Adipocyte (in vitro differentiated cells): ENCODE measurements at regions not wholly inside any gene's neighbourhood (a gene's known extent, or its start where the extent isn't known, plus 50 kb on each side); places are given as distances from the start of the nearest gene placed in this dataset.
A peak's percentile ranks its signal among the peaks of the same experiment; 100 is the strongest.

Experiments used
- DNase-seq: peaks from one replicate; pipeline ENCODE4 v3.0.0-alpha.2; 2015; ENCODE audit warnings: low read depth
- H3K27me3 ChIP-seq: replicated peaks from 2 replicates; pipeline ENCODE4 v1.7.0; 2013; ENCODE audit warnings: mild to moderate bottlenecking, low read length, moderate library complexity; ENCODE audit not compliant: control insufficient read depth, insufficient read depth
- H3K36me3 ChIP-seq: 2 replicates; pipeline ENCODE4 v1.7.0; 2013; ENCODE audit warnings: low read length, mild to moderate bottlenecking, moderate library complexity; ENCODE audit not compliant: control insufficient read depth, insufficient read depth, severe bottlenecking
- H3K4me1 ChIP-seq: 2 replicates; pipeline ENCODE4 v1.7.0; 2013; ENCODE audit warnings: mild to moderate bottlenecking, low read length, moderate library complexity; ENCODE audit not compliant: control insufficient read depth, insufficient read depth
- H3K4me3 ChIP-seq: 2 replicates; pipeline ENCODE4 v1.7.0; 2013; ENCODE audit warnings: mild to moderate bottlenecking, low read length, moderate library complexity
- H3K9ac ChIP-seq: 2 replicates; pipeline ENCODE4 v1.7.0; 2013; ENCODE audit warnings: mild to moderate bottlenecking, low read length, moderate library complexity
- H3K9me3 ChIP-seq: 2 replicates; pipeline ENCODE4 v1.7.0; 2013; ENCODE audit warnings: mild to moderate bottlenecking, low read length, moderate library complexity; ENCODE audit not compliant: control insufficient read depth

- peaks cover 8% of the 10 kb centered on the region for H3K9me3 ChIP-seq
- H3K4me1 ChIP-seq, result peaks cover 12% of the 10 kb centered on the region
- no peak overlapping the region for H3K4me3 ChIP-seq
- DNase-seq, result no peak
- no peaks in the 10 kb centered on the region for H3K36me3 ChIP-seq
- H3K9ac ChIP-seq, result no peak overlapping the region
- no peaks in the 10 kb centered on the region for H3K27me3 ChIP-seq
These were observed 209.0 kb downstream of the LTN1 start for GRCh38 chr21:28783641-28784185.

GRCh38 chr21:28781602-28782276 is 210.9 kb downstream of the LTN1 start:
- Histone ChIP-seq H3K36me3 (no peaks in the 10 kb centered on the region), H3K27me3 (no peaks in the 10 kb centered on the region), H3K9me3 (peaks cover 8% of the 10 kb centered on the region), H3K9ac (peak overlapping the region; percentile 30), H3K4me1 (peaks cover 12% of the 10 kb centered on the region), H3K4me3 (no peak overlapping the region)
- peak; percentile 58 for DNase-seq

- peaks cover 26% of the 10 kb centered on the region for H3K4me1 ChIP-seq
- no peaks in the 10 kb centered on the region for H3K36me3 ChIP-seq
- H3K9ac ChIP-seq, result no peak overlapping the region
- no peaks in the 10 kb centered on the region for H3K27me3 ChIP-seq
- H3K4me3 ChIP-seq, result no peak overlapping the region
- H3K9me3 ChIP-seq, result no peaks in the 10 kb centered on the region
- DNase-seq, result no peak
These were observed 212.8 kb downstream of the LTN1 start for GRCh38 chr21:28779914-28780313.

- Histone ChIP-seq H3K4me3 (peak overlapping the region; percentile 51), H3K9me3 (no peaks in the 10 kb centered on the region), H3K27me3 (no peaks in the 10 kb centered on the region), H3K36me3 (no peaks in the 10 kb centered on the region), H3K4me1 (peaks cover 43% of the 10 kb centered on the region), H3K9ac (peak overlapping the region; percentile 88)
- DNase-seq, result no peak
These were observed 216.4 kb downstream of the LTN1 start for GRCh38 chr21:28776251-28776650.

DNA sequence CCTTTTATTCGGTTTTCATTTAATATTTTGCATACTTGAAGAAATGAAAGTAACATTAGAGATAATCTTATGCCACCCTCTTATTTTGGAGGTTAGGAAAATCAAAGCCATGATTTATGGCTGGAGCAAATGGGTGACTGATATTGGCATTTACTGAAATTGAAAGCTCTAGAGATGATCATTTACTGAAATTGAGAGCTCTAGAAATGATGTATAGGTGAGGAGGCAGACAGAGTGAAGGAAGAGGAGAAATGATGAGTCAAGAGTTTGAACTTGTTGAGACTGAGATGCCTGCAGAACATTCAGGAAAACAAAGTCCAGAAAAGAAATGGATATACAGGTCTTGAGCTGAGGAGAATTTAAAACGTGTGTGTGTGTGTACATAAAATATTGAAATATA is 217.6 kb downstream of the LTN1 start:
- no peak for DNase-seq
- Histone ChIP-seq H3K9me3 (no peaks in the 10 kb centered on the region), H3K36me3 (no peaks in the 10 kb centered on the region), H3K9ac (peak overlapping the region; percentile 88), H3K4me3 (peak overlapping the region; percentile 51), H3K27me3 (no peaks in the 10 kb centered on the region), H3K4me1 (peaks cover 54% of the 10 kb centered on the region)

GRCh38 chr21:28773036-28773435 is 219.6 kb downstream of the LTN1 start:
- no peaks in the 10 kb centered on the region for H3K9me3 ChIP-seq
- no peak for DNase-seq
- peaks cover 72% of the 10 kb centered on the region for H3K4me1 ChIP-seq
- no peaks in the 10 kb centered on the region for H3K36me3 ChIP-seq
- H3K27me3 ChIP-seq, result no peaks in the 10 kb centered on the region
- H3K4me3 ChIP-seq, result peak overlapping the region; percentile 60
- peak overlapping the region; percentile 88 for H3K9ac ChIP-seq

GRCh38 chr21:28771790-28772501 is 220.7 kb downstream of the LTN1 start:
- DNase-seq, result peak; percentile 86
- H3K4me3 ChIP-seq, result peak overlapping the region; percentile 60

DNA sequence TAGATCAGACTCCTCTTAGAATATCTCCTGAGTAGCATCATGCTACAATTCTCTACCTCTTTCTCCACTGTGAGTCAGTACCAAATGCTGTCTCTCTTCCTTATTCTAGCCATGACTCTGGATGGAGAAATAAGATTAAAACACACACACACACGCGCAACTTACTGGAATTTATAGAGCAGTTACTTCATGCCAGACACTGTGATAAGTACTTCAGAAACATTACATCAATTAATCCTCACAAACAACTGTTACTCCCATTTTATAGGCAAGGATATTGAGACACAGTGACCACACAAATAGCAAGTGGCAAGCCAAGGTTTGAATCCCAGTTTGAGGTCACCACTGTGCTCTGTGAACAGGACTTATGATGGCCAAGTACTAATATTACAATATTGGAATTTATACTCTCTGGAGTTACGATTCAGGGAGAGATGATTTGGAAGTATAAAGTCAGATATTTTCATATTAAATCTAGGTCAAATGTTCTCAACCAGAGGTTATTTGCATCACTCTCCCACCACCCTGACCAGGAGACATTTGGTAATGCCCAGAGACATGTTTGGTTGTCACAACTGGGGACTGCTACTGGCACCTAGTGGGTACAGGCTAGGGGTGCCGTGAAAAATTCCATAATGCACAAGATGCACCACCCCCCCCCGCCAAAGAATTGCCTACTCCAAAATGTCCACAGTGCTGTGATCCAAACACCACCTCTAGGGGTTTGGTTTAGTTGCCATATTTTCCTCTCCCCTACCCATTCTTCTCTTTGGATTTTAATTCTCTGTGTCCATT is 221.6 kb downstream of the LTN1 start:
- H3K9me3 ChIP-seq, result no peaks in the 10 kb centered on the region
- peaks cover 69% of the 10 kb centered on the region for H3K4me1 ChIP-seq
- peak overlapping the region; percentile 23 for H3K4me3 ChIP-seq
- H3K9ac ChIP-seq, result peak overlapping the region; percentile 88
- DNase-seq, result peak; percentile 37
- no peaks in the 10 kb centered on the region for H3K36me3 ChIP-seq
- no peaks in the 10 kb centered on the region for H3K27me3 ChIP-seq

More at GRCh38 chr21:28771790-28772501, 220.7 kb downstream of the LTN1 start:
- peak overlapping the region; percentile 88 for H3K9ac ChIP-seq
- H3K27me3 ChIP-seq, result no peaks in the 10 kb centered on the region
- peaks cover 72% of the 10 kb centered on the region for H3K4me1 ChIP-seq
- no peaks in the 10 kb centered on the region for H3K36me3 ChIP-seq
- H3K9me3 ChIP-seq, result no peaks in the 10 kb centered on the region

DNA sequence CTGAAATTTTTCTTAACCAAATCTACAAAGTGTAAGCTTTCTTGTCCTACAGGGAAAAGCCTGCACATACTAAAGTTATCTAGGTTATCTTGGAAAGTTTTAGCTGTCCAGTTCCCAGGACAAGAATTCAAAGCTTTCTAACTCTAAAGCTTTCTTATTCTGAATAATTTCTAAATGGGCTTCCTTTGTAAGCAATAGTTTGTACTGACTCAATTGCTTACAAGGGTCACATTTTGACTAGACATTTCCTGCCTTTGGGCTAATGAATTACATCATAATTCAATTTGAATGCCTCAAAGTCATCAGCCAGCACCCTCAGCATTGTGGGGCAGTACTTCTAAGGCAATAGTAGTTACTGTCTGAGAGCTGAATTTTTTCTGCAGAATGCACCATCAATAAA is 223.0 kb downstream of the LTN1 start:
- Histone ChIP-seq H3K27me3 (no peaks in the 10 kb centered on the region), H3K36me3 (no peaks in the 10 kb centered on the region), H3K9ac (peak overlapping the region; percentile 88), H3K9me3 (no peaks in the 10 kb centered on the region), H3K4me3 (peak overlapping the region; percentile 1), H3K4me1 (peaks cover 57% of the 10 kb centered on the region)
- peak; percentile 44 for DNase-seq

GRCh38 chr21:28768753-28769152 is 223.9 kb downstream of the LTN1 start:
- no peaks in the 10 kb centered on the region for H3K9me3 ChIP-seq
- H3K36me3 ChIP-seq, result no peaks in the 10 kb centered on the region
- peak overlapping the region; percentile 88 for H3K9ac ChIP-seq
- peaks cover 54% of the 10 kb centered on the region for H3K4me1 ChIP-seq
- no peaks in the 10 kb centered on the region for H3K27me3 ChIP-seq
- no peak for DNase-seq
- H3K4me3 ChIP-seq, result no peak overlapping the region

DNA sequence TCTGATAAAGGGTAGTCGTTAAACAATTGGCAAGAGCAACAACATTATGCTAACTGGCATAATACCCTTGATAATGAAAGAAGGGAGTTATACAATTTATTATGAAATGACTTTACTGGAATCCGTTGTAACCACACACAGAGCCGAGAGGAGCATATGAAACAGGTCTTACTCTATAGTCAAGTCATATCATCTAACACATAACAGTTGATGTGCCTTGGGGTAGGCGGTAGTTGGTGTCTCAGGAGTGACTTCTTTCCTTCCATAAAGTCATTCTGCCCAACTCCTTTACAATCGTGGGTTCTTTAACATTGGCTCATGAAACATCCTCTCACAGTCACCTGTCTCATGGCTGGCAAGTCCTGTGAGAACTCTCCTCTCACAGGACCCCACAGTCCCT is 225.2 kb downstream of the LTN1 start:
- no peak for DNase-seq
- Histone ChIP-seq H3K9ac (no peak overlapping the region), H3K36me3 (no peaks in the 10 kb centered on the region), H3K9me3 (no peaks in the 10 kb centered on the region), H3K27me3 (no peaks in the 10 kb centered on the region), H3K4me3 (no peak overlapping the region), H3K4me1 (peaks cover 43% of the 10 kb centered on the region)
